Vagina (tissue), 2 donors: ENCODE measurements at regions not wholly inside any gene's neighbourhood (a gene's known extent, or its start where the extent isn't known, plus 50 kb on each side); places are given as distances from the start of the nearest gene placed in this dataset.

Experiments used
- DNase-seq, 2 donors: peaks; one replicate each; pipeline ENCODE4 v3.0.0-alpha.2; 2017; ENCODE audit errors: extremely low spot score in 2 of 2
- H3K27ac ChIP-seq: fragments of 200-600 bp; sonication (generic); one replicate; pipeline ENCODE4 v1.5.1; 2019
- H3K27me3 ChIP-seq: fragments of 200-600 bp; sonication (generic); one replicate; pipeline ENCODE4 v1.5.1; 2019
- H3K36me3 ChIP-seq, 2 donors: fragments of 200-600 bp; sonication (generic); one replicate each; pipeline ENCODE4 v1.5.1; 2017 to 2019
- H3K4me1 ChIP-seq: fragments of 200-600 bp; sonication (generic); one replicate; pipeline ENCODE4 v1.5.1; 2019
- H3K4me3 ChIP-seq, 2 donors: fragments of 200-600 bp; sonication (generic); 1 replicate in 1 of 2; 2 replicates in 1 of 2; pipeline ENCODE4 v1.5.1; 2016 to 2019
- H3K9me3 ChIP-seq: fragments of 200-600 bp; sonication (generic); one replicate; pipeline ENCODE4 v1.5.1; 2019
- POLR2A ChIP-seq, 2 donors: fragments of 450-650 bp; IDR thresholded peaks; one replicate each; pipeline ENCODE4 v1.6.1; 2017; ENCODE audit warnings: antibody characterized with exemption in 2 of 2, mild to moderate bottlenecking in 2 of 2, moderate library complexity in 2 of 2
- POLR2AphosphoS5 ChIP-seq, 2 donors: sonication (generic); formaldehyde crosslinking; IDR thresholded peaks; one replicate each; pipeline ENCODE4 v1.9.0; 2017; ENCODE audit warnings: antibody characterized with exemption in 2 of 2, mild to moderate bottlenecking in 2 of 2, low read depth in 1 of 2; ENCODE audit not compliant: insufficient read depth in 1 of 2
- intact Hi-C: fragments of 100-400 bp; cut with DNase I; formaldehyde crosslinking; loops from one replicate; pipeline ENCODE4 v1.15.1; 2023
- TF ChIP-seq, protein P1 (sequence below), 3 experiments: fragments of 450-650 bp in 2 of 3; fragments of 200-600 bp in 1 of 3; sonication (generic) in 1 of 3; IDR thresholded peaks; one replicate each; pipeline ENCODE4 v1.5.1; 2017 to 2019; ENCODE audit warnings: antibody characterized with exemption in 3 of 3, mild to moderate bottlenecking in 2 of 3, moderate library complexity in 2 of 3

DNA sequence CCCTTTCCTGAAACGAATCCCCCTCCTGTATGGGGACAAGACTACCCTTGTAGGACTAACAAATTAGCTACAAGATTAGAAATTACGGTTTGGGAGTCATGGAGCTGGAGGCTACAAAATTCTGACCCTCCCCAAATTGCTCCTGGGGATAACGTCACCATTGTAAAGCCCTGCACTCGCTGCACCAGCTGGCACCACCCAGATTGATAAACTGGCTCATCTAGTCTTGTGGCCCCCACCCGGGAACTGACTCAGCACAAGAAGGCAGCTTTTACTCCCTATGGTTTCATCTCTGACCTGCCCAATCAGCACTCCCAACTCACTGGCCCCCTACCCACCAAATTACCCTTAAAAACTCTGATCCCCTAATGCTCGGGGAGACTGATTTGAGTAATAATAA is 150.6 kb upstream of the TSC22D1 start:
- H3K4me3 ChIP-seq, result no peak overlapping the region
- H3K4me1 ChIP-seq, result peaks cover 22% of the 10 kb centered on the region
- H3K27ac ChIP-seq, result peak overlapping the region; percentile 51
- intact Hi-C loops, result no loop called here
- TF ChIP-seq POLR2AphosphoS5 (IDR thresholded peaks at IDR 0.05; ENCODE audit: insufficient read depth in 1 of 2, low read depth in 1 of 2), result no peak
- TF ChIP-seq, protein P1, sequence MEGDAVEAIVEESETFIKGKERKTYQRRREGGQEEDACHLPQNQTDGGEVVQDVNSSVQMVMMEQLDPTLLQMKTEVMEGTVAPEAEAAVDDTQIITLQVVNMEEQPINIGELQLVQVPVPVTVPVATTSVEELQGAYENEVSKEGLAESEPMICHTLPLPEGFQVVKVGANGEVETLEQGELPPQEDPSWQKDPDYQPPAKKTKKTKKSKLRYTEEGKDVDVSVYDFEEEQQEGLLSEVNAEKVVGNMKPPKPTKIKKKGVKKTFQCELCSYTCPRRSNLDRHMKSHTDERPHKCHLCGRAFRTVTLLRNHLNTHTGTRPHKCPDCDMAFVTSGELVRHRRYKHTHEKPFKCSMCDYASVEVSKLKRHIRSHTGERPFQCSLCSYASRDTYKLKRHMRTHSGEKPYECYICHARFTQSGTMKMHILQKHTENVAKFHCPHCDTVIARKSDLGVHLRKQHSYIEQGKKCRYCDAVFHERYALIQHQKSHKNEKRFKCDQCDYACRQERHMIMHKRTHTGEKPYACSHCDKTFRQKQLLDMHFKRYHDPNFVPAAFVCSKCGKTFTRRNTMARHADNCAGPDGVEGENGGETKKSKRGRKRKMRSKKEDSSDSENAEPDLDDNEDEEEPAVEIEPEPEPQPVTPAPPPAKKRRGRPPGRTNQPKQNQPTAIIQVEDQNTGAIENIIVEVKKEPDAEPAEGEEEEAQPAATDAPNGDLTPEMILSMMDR (IDR thresholded peaks at IDR 0.05), result no peak
- no peak for TF ChIP-seq POLR2A (IDR thresholded peaks at IDR 0.05)
- H3K27me3 ChIP-seq, result no peaks in the 10 kb centered on the region
- H3K36me3 ChIP-seq, result no peaks in the 10 kb centered on the region
- no peaks in the 10 kb centered on the region for H3K9me3 ChIP-seq
- no peak for DNase-seq

DNA sequence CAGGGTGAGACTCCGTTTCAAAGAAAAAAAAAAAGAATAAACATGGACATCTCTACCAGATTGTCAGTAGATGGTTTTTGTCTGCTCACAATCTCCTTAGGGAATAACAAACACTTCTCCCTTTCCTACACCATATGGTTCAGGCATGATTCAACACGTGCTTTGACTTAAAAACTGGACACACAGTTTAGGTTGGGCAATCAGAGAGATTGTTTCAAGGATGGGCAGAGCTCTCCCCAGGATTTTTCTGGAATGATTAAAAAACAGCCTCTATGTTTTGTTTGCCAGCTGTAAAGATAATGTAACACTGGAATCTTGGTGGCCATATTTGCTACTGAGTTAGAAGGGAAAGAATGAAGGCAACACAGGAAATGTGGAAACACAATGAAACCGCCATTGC is 150.1 kb upstream of the TSC22D1 start:
- Histone ChIP-seq H3K27ac (peak overlapping the region; percentile 51), H3K27me3 (no peaks in the 10 kb centered on the region), H3K4me3 (no peak overlapping the region), H3K9me3 (no peaks in the 10 kb centered on the region), H3K36me3 (no peaks in the 10 kb centered on the region), H3K4me1 (peaks cover 23% of the 10 kb centered on the region)
- TF ChIP-seq, protein P1 (IDR thresholded peaks at IDR 0.05), result no peak
- TF ChIP-seq POLR2A (IDR thresholded peaks at IDR 0.05) (no peak), POLR2AphosphoS5 (IDR thresholded peaks at IDR 0.05; ENCODE audit: insufficient read depth in 1 of 2, low read depth in 1 of 2) (peak in 1 of 2 donors; percentile 11)
- DNase-seq, result no peak
- intact Hi-C loops, result no loop called here

DNA sequence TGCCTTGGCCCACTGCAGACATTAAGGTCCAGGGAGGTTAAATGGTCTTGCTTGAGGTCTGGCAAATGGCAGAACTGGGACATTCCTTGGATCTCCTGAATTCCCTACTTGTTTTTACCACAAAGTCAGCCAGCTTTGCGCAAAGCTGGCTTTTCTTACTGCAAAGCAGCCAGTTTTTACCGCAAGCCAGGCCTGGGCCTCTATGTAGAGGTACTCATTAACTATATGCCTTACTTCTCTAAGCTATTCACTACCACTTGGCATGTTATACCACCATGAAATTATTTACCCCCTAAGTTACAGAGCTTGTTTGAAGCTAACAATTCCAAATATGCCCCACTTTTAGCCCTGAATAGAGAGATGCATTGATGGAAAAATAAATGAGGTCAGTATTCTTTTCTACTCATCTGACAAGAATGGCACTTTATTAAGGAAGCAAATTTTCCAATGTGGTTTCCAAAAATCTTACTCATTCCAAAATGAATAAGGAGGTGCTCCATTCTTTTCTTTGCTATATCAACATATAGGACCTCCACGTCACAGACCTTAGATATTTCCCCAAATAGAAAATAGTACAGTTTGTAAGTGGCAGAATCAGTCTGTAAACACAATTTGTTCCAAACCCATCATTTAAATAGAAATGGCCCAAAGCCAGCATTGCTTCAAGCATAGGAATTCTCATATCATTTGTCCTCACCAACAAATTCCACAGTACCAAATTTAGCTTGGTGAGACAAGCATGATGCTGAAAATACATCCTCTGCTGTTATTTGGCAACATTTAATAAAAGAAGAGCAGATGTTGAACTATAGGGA is 143.9 kb upstream of the TSC22D1 start:
- no peak overlapping the region for H3K4me3 ChIP-seq
- intact Hi-C loops, result no loop called here
- no peaks in the 10 kb centered on the region for H3K9me3 ChIP-seq
- H3K36me3 ChIP-seq, result no peaks in the 10 kb centered on the region
- peak overlapping the region; percentile 39 for H3K27ac ChIP-seq
- H3K27me3 ChIP-seq, result no peaks in the 10 kb centered on the region
- H3K4me1 ChIP-seq, result peaks cover 19% of the 10 kb centered on the region
- no peak for TF ChIP-seq POLR2AphosphoS5 (IDR thresholded peaks at IDR 0.05; ENCODE audit: insufficient read depth in 1 of 2, low read depth in 1 of 2)
- no peak for TF ChIP-seq POLR2A (IDR thresholded peaks at IDR 0.05)
- TF ChIP-seq, protein P1 (IDR thresholded peaks at IDR 0.05), result no peak
- DNase-seq, result no peak

DNA sequence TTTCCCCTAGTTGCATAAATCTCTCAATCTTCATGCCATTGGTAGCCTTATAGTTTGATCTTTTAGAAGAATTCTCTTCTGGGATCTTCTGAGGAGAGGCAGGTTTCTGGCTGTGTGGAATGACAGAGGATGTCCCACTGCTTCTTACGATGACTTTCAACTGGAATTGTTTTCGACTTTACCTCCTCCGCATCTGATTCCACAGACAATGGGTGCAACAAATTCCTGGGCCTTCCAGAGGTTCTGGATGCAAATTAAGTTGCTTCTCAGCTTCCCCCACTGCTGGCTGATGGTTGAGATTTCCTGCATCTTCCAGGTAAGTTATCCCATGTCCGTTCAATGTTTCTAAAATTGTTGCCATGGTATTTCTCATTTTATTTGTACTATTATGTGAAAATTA is 142.3 kb upstream of the TSC22D1 start:
- intact Hi-C loops, result no loop called here
- H3K4me3 ChIP-seq, result no peak overlapping the region

More for the DNA sequence above, 142.3 kb upstream of the TSC22D1 start:
- no peaks in the 10 kb centered on the region for H3K9me3 ChIP-seq
- H3K36me3 ChIP-seq, result no peaks in the 10 kb centered on the region
- no peak overlapping the region for H3K27ac ChIP-seq
- no peak for DNase-seq
- H3K4me1 ChIP-seq, result peaks cover 31% of the 10 kb centered on the region
- no peak for TF ChIP-seq POLR2AphosphoS5 (IDR thresholded peaks at IDR 0.05; ENCODE audit: insufficient read depth in 1 of 2, low read depth in 1 of 2)
- no peak for TF ChIP-seq POLR2A (IDR thresholded peaks at IDR 0.05)
- TF ChIP-seq, protein P1 (IDR thresholded peaks at IDR 0.05), result no peak
- H3K27me3 ChIP-seq, result no peaks in the 10 kb centered on the region
